ENCODE measurements at regions not wholly inside any gene's neighbourhood (a gene's known extent, or its start where the extent isn't known, plus 50 kb on each side); places are given as distances from the start of the nearest gene placed in this dataset.

- TF ChIP-seq, protein P1, sequence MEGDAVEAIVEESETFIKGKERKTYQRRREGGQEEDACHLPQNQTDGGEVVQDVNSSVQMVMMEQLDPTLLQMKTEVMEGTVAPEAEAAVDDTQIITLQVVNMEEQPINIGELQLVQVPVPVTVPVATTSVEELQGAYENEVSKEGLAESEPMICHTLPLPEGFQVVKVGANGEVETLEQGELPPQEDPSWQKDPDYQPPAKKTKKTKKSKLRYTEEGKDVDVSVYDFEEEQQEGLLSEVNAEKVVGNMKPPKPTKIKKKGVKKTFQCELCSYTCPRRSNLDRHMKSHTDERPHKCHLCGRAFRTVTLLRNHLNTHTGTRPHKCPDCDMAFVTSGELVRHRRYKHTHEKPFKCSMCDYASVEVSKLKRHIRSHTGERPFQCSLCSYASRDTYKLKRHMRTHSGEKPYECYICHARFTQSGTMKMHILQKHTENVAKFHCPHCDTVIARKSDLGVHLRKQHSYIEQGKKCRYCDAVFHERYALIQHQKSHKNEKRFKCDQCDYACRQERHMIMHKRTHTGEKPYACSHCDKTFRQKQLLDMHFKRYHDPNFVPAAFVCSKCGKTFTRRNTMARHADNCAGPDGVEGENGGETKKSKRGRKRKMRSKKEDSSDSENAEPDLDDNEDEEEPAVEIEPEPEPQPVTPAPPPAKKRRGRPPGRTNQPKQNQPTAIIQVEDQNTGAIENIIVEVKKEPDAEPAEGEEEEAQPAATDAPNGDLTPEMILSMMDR (conservative IDR thresholded peaks at IDR 0.05; ENCODE audit: low read depth, low read length) = no peak
- DNase-seq (ENCODE audit: low read depth) = no peak
- no peak overlapping the region for H3K4me3 ChIP-seq (ENCODE audit: low read length)
Measured at GRCh38 chr4:100781435-100781834, 263.6 kb upstream of the EMCN start.

GRCh38 chr4:100780126-100780525 is 262.3 kb upstream of the EMCN start:
- no peak overlapping the region for H3K4me3 ChIP-seq (ENCODE audit: low read length)
- TF ChIP-seq, protein P1 (conservative IDR thresholded peaks at IDR 0.05; ENCODE audit: low read depth, low read length) = no peak
- no peak for DNase-seq (ENCODE audit: low read depth)

- H3K4me3 ChIP-seq (ENCODE audit: low read length) = no peak overlapping the region
- TF ChIP-seq, protein P1 (conservative IDR thresholded peaks at IDR 0.05; ENCODE audit: low read depth, low read length) = no peak
- no peak for DNase-seq (ENCODE audit: low read depth)
Measured at GRCh38 chr4:100778431-100778830, 260.6 kb upstream of the EMCN start.

DNA sequence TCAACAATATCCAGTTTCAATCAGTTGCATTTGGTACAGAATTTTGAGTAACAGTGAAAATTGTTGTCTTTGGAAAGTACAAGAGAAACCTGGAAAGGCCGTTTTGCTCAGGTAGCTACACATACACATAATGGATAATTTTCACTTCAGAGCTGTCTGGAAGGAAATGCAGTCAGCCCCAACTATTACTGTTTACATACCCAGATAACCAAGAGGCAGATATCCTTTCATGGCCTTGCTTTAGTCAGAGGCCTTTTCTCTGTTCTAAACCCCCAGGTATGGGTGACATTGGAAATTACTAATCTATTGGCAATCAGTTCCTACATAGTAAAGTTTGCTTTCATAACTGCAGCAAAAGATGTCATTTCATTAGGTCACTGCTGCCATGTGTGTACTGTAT is 244.9 kb upstream of the EMCN start:
- no peak for DNase-seq (ENCODE audit: low read depth)
- TF ChIP-seq, protein P1 (conservative IDR thresholded peaks at IDR 0.05; ENCODE audit: low read depth, low read length) = no peak
- no peak overlapping the region for H3K4me3 ChIP-seq (ENCODE audit: low read length)

- no peak for DNase-seq (ENCODE audit: low read depth)
- TF ChIP-seq, protein P1 (conservative IDR thresholded peaks at IDR 0.05; ENCODE audit: low read depth, low read length) = no peak
- no peak overlapping the region for H3K4me3 ChIP-seq (ENCODE audit: low read length)
Measured at GRCh38 chr4:100754751-100755150, 236.9 kb upstream of the EMCN start.

DNA sequence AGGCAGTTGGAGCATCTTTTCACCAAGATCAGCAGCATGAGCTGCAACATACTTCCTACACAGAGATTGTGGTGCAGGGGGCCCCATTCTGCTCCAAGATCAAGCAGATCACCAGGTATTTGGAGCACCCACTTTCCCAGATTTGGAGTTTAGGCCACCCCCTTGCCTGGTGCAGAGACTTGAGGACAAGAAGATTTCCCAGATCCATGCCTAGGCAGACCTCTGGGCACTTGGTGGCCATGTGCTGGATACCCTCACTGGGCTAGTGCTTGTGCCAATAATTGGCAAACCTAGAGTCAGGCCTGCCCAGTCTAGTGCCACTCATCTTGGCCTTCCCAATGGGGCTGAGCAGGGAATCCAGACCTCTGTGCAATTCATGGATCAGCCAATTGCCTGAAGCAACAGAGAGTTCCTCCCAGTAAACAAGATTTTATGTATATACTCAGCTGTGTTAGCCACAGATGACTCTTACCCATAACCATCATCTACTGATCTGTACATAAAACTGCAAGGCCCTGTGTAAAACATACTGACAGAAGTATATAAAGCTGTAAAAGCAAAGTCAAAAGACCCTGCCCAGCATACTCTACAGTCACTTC is 228.4 kb upstream of the EMCN start:
- H3K4me3 ChIP-seq (ENCODE audit: low read length) = no peak overlapping the region
- TF ChIP-seq, protein P1 (conservative IDR thresholded peaks at IDR 0.05; ENCODE audit: low read depth, low read length) = no peak
- DNase-seq (ENCODE audit: low read depth) = no peak

DNA sequence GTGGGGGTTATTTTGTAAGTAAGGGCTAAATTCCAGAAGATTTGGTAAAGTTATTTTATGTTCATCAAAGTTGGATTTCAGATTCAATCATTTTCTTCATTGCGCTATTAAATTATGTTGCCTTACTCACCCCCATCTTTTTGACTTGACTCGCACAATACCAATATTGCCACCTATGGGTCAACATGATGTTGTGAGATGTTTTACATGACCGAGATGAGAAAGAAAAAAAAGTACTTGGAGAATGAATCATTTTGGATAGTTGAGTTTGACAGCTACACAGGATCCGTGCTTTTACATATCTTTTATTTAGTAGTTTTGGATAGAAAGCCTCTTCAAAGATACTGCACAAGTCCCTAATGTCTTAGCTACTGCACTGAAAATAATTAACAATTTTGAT is 224.2 kb upstream of the EMCN start:
- TF ChIP-seq, protein P1 (conservative IDR thresholded peaks at IDR 0.05; ENCODE audit: low read depth, low read length) = peak; percentile 56
- DNase-seq (ENCODE audit: low read depth) = peak; percentile 26
- no peak overlapping the region for H3K4me3 ChIP-seq (ENCODE audit: low read length)

All from retinal pigment epithelial cell (primary cell).